ENCODE measurements at regions not wholly inside any gene's neighbourhood (a gene's known extent, or its start where the extent isn't known, plus 50 kb on each side); places are given as distances from the start of the nearest gene placed in this dataset.
A peak's percentile ranks its signal among the peaks of the same experiment; 100 is the strongest.
"Not testable (repeated sequence)": the region's sequence is repeated elsewhere in the genome, so short reads cannot be mapped to it uniquely, and the experiment has no call there.

- no peak for DNase-seq
Measured at GRCh38 chr4:34880246-34880645, 1364.1 kb downstream of the ARAP2 start.

- no peak for DNase-seq
Measured at GRCh38 chr4:34891892-34892291, 1352.4 kb downstream of the ARAP2 start.

GRCh38 chr4:34893382-34893781 is 1350.9 kb downstream of the ARAP2 start:
- DNase-seq: no peak

GRCh38 chr4:34920032-34920431 is 1324.3 kb downstream of the ARAP2 start:
- DNase-seq: no peak

GRCh38 chr4:34921391-34921790 is 1322.9 kb downstream of the ARAP2 start:
- no peak for DNase-seq

GRCh38 chr4:34922325-34922724 is 1322.0 kb downstream of the ARAP2 start:
- DNase-seq: no peak

GRCh38 chr4:34932591-34932990 is 1311.7 kb downstream of the ARAP2 start:
- no peak for DNase-seq

GRCh38 chr4:34935739-34936138 is 1308.6 kb downstream of the ARAP2 start:
- no peak for DNase-seq

- DNase-seq: no peak
Measured at GRCh38 chr4:34939073-34939472, 1305.2 kb downstream of the ARAP2 start.

- no peak for DNase-seq
Measured at GRCh38 chr4:34943741-34944386, 1300.5 kb downstream of the ARAP2 start.

GRCh38 chr4:34950926-34951325 is 1293.4 kb downstream of the ARAP2 start:
- DNase-seq: peak; percentile 19

- no peak for DNase-seq
Measured at GRCh38 chr4:34953145-34953799, 1291.0 kb downstream of the ARAP2 start.

- no peak for DNase-seq
Measured at GRCh38 chr4:34964613-34965012, 1279.7 kb downstream of the ARAP2 start.

GRCh38 chr4:34972189-34972588 is 1272.1 kb downstream of the ARAP2 start:
- no peak for DNase-seq

GRCh38 chr4:34973650-34974312 is 1270.5 kb downstream of the ARAP2 start:
- no peak for DNase-seq

- DNase-seq: no peak
Measured at GRCh38 chr4:34974313-34974680, 1270.0 kb downstream of the ARAP2 start.

GRCh38 chr4:35021222-35021621 is 1223.1 kb downstream of the ARAP2 start:
- DNase-seq: not testable (repeated sequence)

- no peak for DNase-seq
Measured at GRCh38 chr4:35025152-35025834, 1219.0 kb downstream of the ARAP2 start.

GRCh38 chr4:35038079-35038805 is 1206.1 kb downstream of the ARAP2 start:
- no peak for DNase-seq

- no peak for DNase-seq
Measured at GRCh38 chr4:35038845-35039244, 1205.5 kb downstream of the ARAP2 start.

- DNase-seq: no peak
Measured at GRCh38 chr4:35052546-35052945, 1191.8 kb downstream of the ARAP2 start.

- no peak for DNase-seq
Measured at GRCh38 chr4:35063031-35063570, 1181.2 kb downstream of the ARAP2 start.

GRCh38 chr4:35066406-35066805 is 1177.9 kb downstream of the ARAP2 start:
- no peak for DNase-seq

Data from eye (tissue), 1 donor.